HCT116 (cell line): ENCODE measurements at regions not wholly inside any gene's neighbourhood (a gene's known extent, or its start where the extent isn't known, plus 50 kb on each side); places are given as distances from the start of the nearest gene placed in this dataset.

Source experiments
- ATAC-seq: fragments of 200-7000 bp; cut with Tn5 transposase; 2 replicates; pipeline ENCODE4 v1.9.1; 2020; ENCODE audit warnings: mild to moderate bottlenecking, moderate library complexity
- BruUV-seq: library from RNA; stranded (reverse); fragments of 400-500 nt; replicated peaks from 2 replicates; lab custom pipeline; 2021; lab: Mats Ljungman, UMichigan
- CTCF ChIA-PET: fragments of 300-600 bp; sonication (Branson Sonifier 250); formaldehyde crosslinking; loops from one replicate; lab custom pipeline; 2021; ENCODE audit warnings: antibody characterized with exemption; lab: Charles Lee
- POLR2A ChIA-PET: fragments of 300-600, 350-600 bp; sonication (Branson Sonifier 250); formaldehyde crosslinking; loops from one replicate; lab custom pipeline; 2021; ENCODE audit warnings: antibody characterized with exemption; lab: Charles Lee
- RAD21 ChIA-PET, 2 experiments: fragments of 300-600 bp; sonication (Branson Sonifier 250); formaldehyde crosslinking; loops; one replicate each; lab custom pipeline; 2023; ENCODE audit warnings: low total read pairs in 2 of 2; ENCODE audit not compliant: uncharacterized antibody in 2 of 2, unreplicated experiment in 2 of 2, low non-redundant PET in 1 of 2; lab: Charles Lee
- DNase-seq: peaks from one replicate; pipeline ENCODE4 v3.0.0-alpha.2; 2010; ENCODE audit warnings: low read depth, low spot score
- H2AFZ ChIP-seq: fragments of 200-600 bp; shearing (Covaris generic), sonication (generic); 2 replicates; pipeline ENCODE4 v1.6.1; 2017; ENCODE audit warnings: low read depth, mixed run types, mixed read lengths, antibody characterized with exemption, low read length; ENCODE audit not compliant: poor library complexity, severe bottlenecking
- H3K27ac ChIP-seq: 2 replicates; pipeline ENCODE4 v1.5.1; 2012; ENCODE audit warnings: low read depth, low read length
- H3K27me3 ChIP-seq: fragments of 200-600 bp; sonication (generic); 2 replicates; pipeline ENCODE4 v1.6.1; 2016; ENCODE audit warnings: mixed run types, low read length, mixed read lengths; ENCODE audit not compliant: insufficient read depth
- H3K36me3 ChIP-seq, 2 experiments: fragments of 200-500 bp in 1 of 2; fragments of 200-600 bp in 1 of 2; sonication (Bioruptor generic) in 1 of 2; sonication (generic) in 1 of 2; 2 replicates each; pipeline versions ENCODE4 v1.5.1 to v1.6.1; 2014 to 2016; ENCODE audit warnings: low read length in 2 of 2, inconsistent platforms in 1 of 2, mixed read lengths in 1 of 2, mixed run types in 1 of 2; ENCODE audit not compliant: insufficient read depth in 2 of 2, control insufficient read depth in 1 of 2
- H3K4me1 ChIP-seq, 2 experiments: fragments of 200-600 bp in 1 of 2; sonication (generic) in 1 of 2; 2 replicates each; pipeline versions ENCODE4 v1.5.1 to v1.6.1; 2012 to 2017; ENCODE audit warnings: low read length in 2 of 2, inconsistent platforms in 1 of 2, mild to moderate bottlenecking in 1 of 2, mixed read lengths in 1 of 2, mixed run types in 1 of 2, moderate library complexity in 1 of 2; ENCODE audit not compliant: insufficient read depth in 2 of 2, control insufficient read depth in 1 of 2
- H3K4me2 ChIP-seq: fragments of 200-600 bp; sonication (generic); 2 replicates; pipeline ENCODE4 v1.6.1; 2017; ENCODE audit warnings: mixed run types, low read length, mixed read lengths
- H3K4me3 ChIP-seq, 2 experiments: fragments of 200-600 bp in 1 of 2; sonication (generic) in 1 of 2; replicated peaks in 1 of 2; 2 replicates each; pipeline ENCODE4 v1.5.1; 2011 to 2016; ENCODE audit warnings: low read length in 2 of 2, control low read depth in 1 of 2, low read depth in 1 of 2, mild to moderate bottlenecking in 1 of 2, mixed read lengths in 1 of 2, mixed run types in 1 of 2
- H3K79me2 ChIP-seq: fragments of 200-600 bp; sonication (generic); 2 replicates; pipeline ENCODE4 v1.6.1; 2017; ENCODE audit warnings: mild to moderate bottlenecking, mixed run types, low read length, moderate library complexity, mixed read lengths; ENCODE audit not compliant: insufficient read depth
- H3K9ac ChIP-seq: fragments of 200-600 bp; sonication (generic); 2 replicates; pipeline ENCODE4 v1.6.1; 2016; ENCODE audit warnings: low read length, mixed read lengths
- H3K9me2 ChIP-seq: fragments of 200-600 bp; sonication (generic), shearing (Covaris generic); 2 replicates; pipeline ENCODE4 v1.6.1; 2017; ENCODE audit warnings: mixed run types, mild to moderate bottlenecking, moderate library complexity; ENCODE audit not compliant: insufficient read depth
- H3K9me3 ChIP-seq, 2 experiments: fragments of 200-500 bp in 1 of 2; fragments of 200-600 bp in 1 of 2; sonication (Bioruptor generic) in 1 of 2; sonication (generic) in 1 of 2; 2 replicates each; pipeline ENCODE4 v1.6.1; 2014 to 2017; ENCODE audit warnings: low read length in 2 of 2, mixed read lengths in 2 of 2, inconsistent platforms in 1 of 2, low read depth in 1 of 2, mild to moderate bottlenecking in 1 of 2, mixed run types in 1 of 2, moderate library complexity in 1 of 2; ENCODE audit not compliant: control insufficient read depth in 1 of 2, insufficient read depth in 1 of 2
- H4K20me1 ChIP-seq: fragments of 200-600 bp; sonication (generic), shearing (Covaris generic); 2 replicates; pipeline ENCODE4 v1.6.1; 2017; ENCODE audit warnings: mixed run types, mild to moderate bottlenecking, moderate library complexity; ENCODE audit not compliant: insufficient read depth
- CBX3 ChIP-seq: IDR thresholded peaks from 2 replicates; pipeline ENCODE4 v1.6.1; 2012; ENCODE audit warnings: low read depth
- CTCF ChIP-seq, 3 experiments: fragments of 200-600 bp in 1 of 3; sonication (generic) in 1 of 3; IDR thresholded peaks in 2 of 3; conservative IDR thresholded peaks in 1 of 3; 2 replicates each; pipeline ENCODE4 v1.5.1; 2012 to 2017; ENCODE audit warnings: low read depth in 2 of 3, low read length in 2 of 3, antibody characterized with exemption in 1 of 3, borderline replicate concordance in 1 of 3, control low read depth in 1 of 3, mild to moderate bottlenecking in 1 of 3, mixed read lengths in 1 of 3, mixed run types in 1 of 3, moderate library complexity in 1 of 3; ENCODE audit not compliant: insufficient read depth in 1 of 3
- FOSL1 ChIP-seq: IDR thresholded peaks from 2 replicates; pipeline ENCODE4 v1.6.1; 2012; ENCODE audit warnings: low read depth
- SRF ChIP-seq: IDR thresholded peaks from 2 replicates; pipeline ENCODE4 v1.6.1; 2012; ENCODE audit warnings: low read depth
- ZFX ChIP-seq: fragments of 450-650 bp; IDR thresholded peaks from 2 replicates; pipeline ENCODE4 v1.6.1; 2017
- ZNF274 ChIP-seq: fragments of 200-500 bp; sonication (Bioruptor generic); IDR thresholded peaks from 2 replicates; pipeline ENCODE4 v1.6.1; 2014; ENCODE audit warnings: mild to moderate bottlenecking, low read depth, low read length, inconsistent platforms
- intact Hi-C: fragments of 100-400 bp; cut with micrococcal nuclease; formaldehyde crosslinking; loops from 2 replicates; pipeline ENCODE4 v1.10.0; 2022

- TF ChIP-seq CTCF (IDR thresholded peaks at IDR 0.05 in 2 of 3, conservative IDR thresholded peaks at IDR 0.05 in 1 of 3; ENCODE audit: borderline replicate concordance in 1 of 3, insufficient read depth in 1 of 3, low read depth in 2 of 3, low read length in 2 of 3) = no peak
Observed at GRCh38 chr7:81877890-81878289, 108.0 kb upstream of the HGF start (continued).

- TF ChIP-seq SRF (no peak), FOSL1 (no peak), ZFX (no peak), ZNF274 (no peak), CBX3 (no peak)
- TF ChIP-seq, all 23 proteins: peak for 0
- no peak overlapping the region for H3K4me3 ChIP-seq
- RAD21 ChIA-PET = no interaction called here
- no peak overlapping the region for H3K9ac ChIP-seq
- H3K27me3 ChIP-seq = no peaks in the 10 kb centered on the region
- H3K79me2 ChIP-seq = no peaks in the 10 kb centered on the region
- no peaks in the 10 kb centered on the region for H3K9me2 ChIP-seq
- BruUV-seq = no TSS peak
- DNase-seq (no peak), ATAC-seq (no peak)
- POLR2A ChIA-PET = no interaction called here
- no peaks in the 10 kb centered on the region for H4K20me1 ChIP-seq
- H3K9me3 ChIP-seq = no peaks in the 10 kb centered on the region
- no peaks in the 10 kb centered on the region for H3K4me1 ChIP-seq
- H3K4me2 ChIP-seq = no peak overlapping the region
- H2AFZ ChIP-seq = no peak overlapping the region
- intact Hi-C loops = no loop called here
- CTCF ChIA-PET = no interaction called here
- H3K27ac ChIP-seq = no peak overlapping the region
- no peaks in the 10 kb centered on the region for H3K36me3 ChIP-seq
Observed at GRCh38 chr7:81873559-81873958, 103.7 kb upstream of the HGF start.
